ENCODE measurements at regions not wholly inside any gene's neighbourhood (a gene's known extent, or its start where the extent isn't known, plus 50 kb on each side); places are given as distances from the start of the nearest gene placed in this dataset.

- no peak overlapping the region for H3K4me3 ChIP-seq (ENCODE audit: low read depth, low read length)
- H3K4me1 ChIP-seq (ENCODE audit: control insufficient read depth, insufficient read depth, low read length): no peaks in the 10 kb centered on the region
- H3K36me3 ChIP-seq (ENCODE audit: control insufficient read depth in 2 of 2, insufficient read depth in 1 of 2, low read length in 2 of 2): no peaks in the 10 kb centered on the region
- ChIA-PET CTCF (no interaction called here), POLR2A (no interaction called here)
- H3K9me3 ChIP-seq (ENCODE audit: control insufficient read depth, insufficient read depth, low read depth, low read length): no peaks in the 10 kb centered on the region
- H3K27ac ChIP-seq (ENCODE audit: extremely low read depth, low read depth, low read length): no peak overlapping the region
- TF ChIP-seq SCRT2 (tag by site-specific recombination; IDR thresholded peaks at IDR 0.05) (no peak), BCL6B (tag by site-specific recombination; IDR thresholded peaks at IDR 0.05) (no peak), ZNF202 (tag by site-specific recombination; IDR thresholded peaks at IDR 0.05; ENCODE audit: borderline replicate concordance) (no peak), ZNF248 (tag by site-specific recombination; IDR thresholded peaks at IDR 0.05) (no peak), YY2 (tag by site-specific recombination; IDR thresholded peaks at IDR 0.05) (no peak), SP7 (tag by site-specific recombination; IDR thresholded peaks at IDR 0.05) (no peak), PATZ1 (tag by site-specific recombination; IDR thresholded peaks at IDR 0.05) (no peak), ZNF692 (tag by site-specific recombination; IDR thresholded peaks at IDR 0.05) (no peak), ZNF184 (tag by site-specific recombination; IDR thresholded peaks at IDR 0.05) (no peak), ZFP41 (tag by site-specific recombination; IDR thresholded peaks at IDR 0.05; ENCODE audit: borderline replicate concordance) (no peak), ZNF510 (tag by site-specific recombination; IDR thresholded peaks at IDR 0.05; ENCODE audit: insufficient replicate concordance) (no peak)
Measured at GRCh38 chr7:52862321-52862720, 173.1 kb upstream of the POM121L12 start.

GRCh38 chr7:52857367-52857766, 178.1 kb upstream of the POM121L12 start:
- POLR2A ChIA-PET: no interaction called here
- H3K4me1 ChIP-seq (ENCODE audit: control insufficient read depth, insufficient read depth, low read length): no peaks in the 10 kb centered on the region
- no peaks in the 10 kb centered on the region for H3K36me3 ChIP-seq (ENCODE audit: control insufficient read depth in 2 of 2, insufficient read depth in 1 of 2, low read length in 2 of 2)
- H3K4me3 ChIP-seq (ENCODE audit: low read depth, low read length): no peak overlapping the region
- H3K9me3 ChIP-seq (ENCODE audit: control insufficient read depth, insufficient read depth, low read depth, low read length): no peaks in the 10 kb centered on the region
- no peak overlapping the region for H3K27ac ChIP-seq (ENCODE audit: extremely low read depth, low read depth, low read length)
- CTCF ChIA-PET: no interaction called here
- no peak for TF ChIP-seq ZNF654 (tag by site-specific recombination; IDR thresholded peaks at IDR 0.05; ENCODE audit: low read depth)
- TF ChIP-seq ZNF114 (tag by site-specific recombination; IDR thresholded peaks at IDR 0.05): no peak
- no peak for TF ChIP-seq ZNF155 (tag by site-specific recombination; IDR thresholded peaks at IDR 0.05)
- no peak for TF ChIP-seq ZNF26 (tag by site-specific recombination; IDR thresholded peaks at IDR 0.05)
- no peak for TF ChIP-seq HOXC10 (CRISPR knock-in tag; IDR thresholded peaks at IDR 0.05)
- no peak for TF ChIP-seq ZNF449 (tag by site-specific recombination; IDR thresholded peaks at IDR 0.05)
- TF ChIP-seq OVOL3 (tag by site-specific recombination; IDR thresholded peaks at IDR 0.05): no peak
- no peak for TF ChIP-seq BCL11A (tag by site-specific recombination; IDR thresholded peaks at IDR 0.05; ENCODE audit: low read depth)
- TF ChIP-seq ZNF521 (tag by site-specific recombination; IDR thresholded peaks at IDR 0.05): no peak
- no peak for TF ChIP-seq ZNF529 (tag by site-specific recombination; IDR thresholded peaks at IDR 0.05; ENCODE audit: insufficient replicate concordance)
- TF ChIP-seq SP3 (tag by site-specific recombination; IDR thresholded peaks at IDR 0.05): no peak

Data from HEK293 (cell line).